HEK293 (cell line): ENCODE measurements at regions not wholly inside any gene's neighbourhood (a gene's known extent, or its start where the extent isn't known, plus 50 kb on each side); places are given as distances from the start of the nearest gene placed in this dataset.

Experiments used
- CTCF ChIA-PET: fragments of 350-600 bp; formaldehyde crosslinking; extraction: SDS; loops from one replicate; lab custom pipeline; 2021; ENCODE audit warnings: antibody characterized with exemption; lab: Yijun Ruan, JAX
- POLR2A ChIA-PET: fragments of 300-600 bp; formaldehyde crosslinking; extraction: SDS; loops from one replicate; lab custom pipeline; 2020; ENCODE audit warnings: antibody characterized with exemption, inconsistent platforms; lab: Yijun Ruan, JAX
- H3K27ac ChIP-seq: fragments of 200-500 bp; sonication (Bioruptor generic); 2 replicates; pipeline ENCODE4 v1.5.1; 2014; ENCODE audit warnings: low read depth, low read length, control low read depth, inconsistent platforms; ENCODE audit errors: extremely low read depth
- H3K36me3 ChIP-seq, 2 experiments: fragments of 200-500 bp in 1 of 2; sonication (Bioruptor generic) in 1 of 2; 1 replicate in 1 of 2; 2 replicates in 1 of 2; pipeline ENCODE4 v1.5.1; 2014 to 2017; ENCODE audit warnings: inconsistent platforms in 2 of 2, low read length in 2 of 2; ENCODE audit not compliant: control insufficient read depth in 2 of 2, insufficient read depth in 1 of 2
- H3K4me1 ChIP-seq: fragments of 200-500 bp; sonication (Bioruptor generic); 2 replicates; pipeline ENCODE4 v1.5.1; 2014; ENCODE audit warnings: mild to moderate bottlenecking, low read length, inconsistent platforms; ENCODE audit not compliant: control insufficient read depth, insufficient read depth
- H3K4me3 ChIP-seq: 2 replicates; pipeline ENCODE4 v1.5.1; 2011; ENCODE audit warnings: low read depth, mild to moderate bottlenecking, control low read depth, low read length, moderate library complexity
- H3K9me3 ChIP-seq: fragments of 200-500 bp; sonication (Bioruptor generic); 2 replicates; pipeline ENCODE4 v1.5.1; 2014; ENCODE audit warnings: low read depth, low read length, inconsistent platforms; ENCODE audit not compliant: control insufficient read depth, insufficient read depth
- FEZF1 ChIP-seq: fragments of 450-650 bp; formaldehyde crosslinking; IDR thresholded peaks from 2 replicates; pipeline ENCODE4 v1.5.1; 2016; ENCODE audit warnings: missing biosample characterization, missing genetic modification characterization
- KLF7 ChIP-seq: fragments of 450-650 bp; formaldehyde crosslinking; IDR thresholded peaks from 2 replicates; pipeline ENCODE4 v1.5.1; 2016; ENCODE audit warnings: missing biosample characterization, missing genetic modification characterization, borderline replicate concordance
- OVOL3 ChIP-seq: fragments of 450-650 bp; formaldehyde crosslinking; IDR thresholded peaks from 2 replicates; pipeline ENCODE4 v1.5.1; 2016; ENCODE audit warnings: missing biosample characterization, missing genetic modification characterization
- PRDM4 ChIP-seq: fragments of 450-650 bp; formaldehyde crosslinking; IDR thresholded peaks from 2 replicates; pipeline ENCODE4 v1.5.1; 2017; ENCODE audit warnings: missing biosample characterization, missing genetic modification characterization
- ZBTB21 ChIP-seq: fragments of 450-650 bp; formaldehyde crosslinking; IDR thresholded peaks from 2 replicates; pipeline ENCODE4 v1.5.1; 2017; ENCODE audit warnings: missing biosample characterization, missing genetic modification characterization
- ZBTB44 ChIP-seq: fragments of 450-650 bp; IDR thresholded peaks from 2 replicates; pipeline ENCODE4 v1.5.1; 2018; ENCODE audit warnings: missing biosample characterization, mild to moderate bottlenecking, missing genetic modification characterization
- ZBTB48 ChIP-seq: fragments of 450-650 bp; formaldehyde crosslinking; IDR thresholded peaks from 2 replicates; pipeline ENCODE4 v1.5.1; 2016; ENCODE audit warnings: missing biosample characterization, missing genetic modification characterization
- ZFHX2 ChIP-seq: fragments of 450-650 bp; formaldehyde crosslinking; conservative IDR thresholded peaks from 2 replicates; pipeline ENCODE4 v1.5.1; 2016; ENCODE audit warnings: missing biosample characterization, missing genetic modification characterization
- ZNF112 ChIP-seq: fragments of 450-650 bp; formaldehyde crosslinking; IDR thresholded peaks from 2 replicates; pipeline ENCODE4 v1.5.0; 2017; ENCODE audit warnings: missing biosample characterization, missing genetic modification characterization
- ZNF121 ChIP-seq: fragments of 450-650 bp; formaldehyde crosslinking; IDR thresholded peaks from 2 replicates; pipeline ENCODE4 v1.5.1; 2016; ENCODE audit warnings: missing biosample characterization, missing genetic modification characterization
- ZNF140 ChIP-seq: fragments of 450-650 bp; formaldehyde crosslinking; IDR thresholded peaks from 2 replicates; pipeline ENCODE4 v1.5.1; 2016; ENCODE audit warnings: missing biosample characterization, missing genetic modification characterization
- ZNF146 ChIP-seq: fragments of 450-650 bp; formaldehyde crosslinking; IDR thresholded peaks from 2 replicates; pipeline ENCODE4 v1.5.1; 2016; ENCODE audit warnings: missing biosample characterization, missing genetic modification characterization
- ZNF223 ChIP-seq: fragments of 450-650 bp; formaldehyde crosslinking; IDR thresholded peaks from 2 replicates; pipeline ENCODE4 v1.5.1; 2016; ENCODE audit warnings: missing biosample characterization, missing genetic modification characterization
- ZNF23 ChIP-seq: fragments of 450-650 bp; formaldehyde crosslinking; IDR thresholded peaks from 2 replicates; pipeline ENCODE4 v1.5.1; 2016; ENCODE audit warnings: missing biosample characterization, missing genetic modification characterization, borderline replicate concordance
- ZNF311 ChIP-seq: fragments of 450-650 bp; formaldehyde crosslinking; IDR thresholded peaks from 2 replicates; pipeline ENCODE4 v1.5.1; 2017; ENCODE audit warnings: missing biosample characterization, missing genetic modification characterization, borderline replicate concordance
- ZNF37A ChIP-seq: fragments of 450-650 bp; IDR thresholded peaks from 2 replicates; pipeline ENCODE4 v1.5.1; 2018; ENCODE audit warnings: missing biosample characterization, missing genetic modification characterization
- ZNF473 ChIP-seq: fragments of 450-650 bp; formaldehyde crosslinking; IDR thresholded peaks from 2 replicates; pipeline ENCODE4 v1.5.1; 2017; ENCODE audit warnings: missing biosample characterization, missing genetic modification characterization
- ZNF571 ChIP-seq: fragments of 450-650 bp; formaldehyde crosslinking; IDR thresholded peaks from 2 replicates; pipeline ENCODE4 v1.5.0; 2017; ENCODE audit warnings: missing biosample characterization, missing genetic modification characterization
- ZNF626 ChIP-seq: fragments of 450-650 bp; sonication (Bioruptor Pico); formaldehyde crosslinking; IDR thresholded peaks from 2 replicates; pipeline ENCODE4 v1.5.1; 2018; ENCODE audit warnings: missing biosample characterization, missing genetic modification characterization, inconsistent platforms
- ZNF670 ChIP-seq: fragments of 450-650 bp; formaldehyde crosslinking; IDR thresholded peaks from 2 replicates; pipeline ENCODE4 v1.5.1; 2016; ENCODE audit warnings: missing biosample characterization, missing genetic modification characterization, low read depth
- ZNF692 ChIP-seq: fragments of 450-650 bp; formaldehyde crosslinking; IDR thresholded peaks from 2 replicates; pipeline ENCODE4 v1.5.1; 2016; ENCODE audit warnings: missing biosample characterization, missing genetic modification characterization
- ZNF777 ChIP-seq: fragments of 450-650 bp; formaldehyde crosslinking; IDR thresholded peaks from 2 replicates; pipeline ENCODE4 v1.5.1; 2017; ENCODE audit warnings: missing biosample characterization, missing genetic modification characterization, borderline replicate concordance
- ZNF792 ChIP-seq: fragments of 450-650 bp; formaldehyde crosslinking; IDR thresholded peaks from 2 replicates; pipeline ENCODE4 v1.5.1; 2016; ENCODE audit warnings: missing biosample characterization, missing genetic modification characterization
- ZNF830 ChIP-seq: fragments of 450-650 bp; IDR thresholded peaks from 2 replicates; pipeline ENCODE4 v1.5.0; 2018; ENCODE audit warnings: missing biosample characterization, missing genetic modification characterization, low read depth, mild to moderate bottlenecking, moderate library complexity
- ZNF837 ChIP-seq: fragments of 450-650 bp; formaldehyde crosslinking; IDR thresholded peaks from 2 replicates; pipeline ENCODE4 v1.5.1; 2016; ENCODE audit warnings: missing biosample characterization, missing genetic modification characterization
- ZSCAN30 ChIP-seq: fragments of 450-650 bp; IDR thresholded peaks from 2 replicates; pipeline ENCODE4 v1.5.1; 2018; ENCODE audit warnings: missing biosample characterization, mild to moderate bottlenecking, missing genetic modification characterization, moderate library complexity

- ChIA-PET CTCF (interaction anchor here (0.7 to 0.8 kb wide), 2 partner anchors 26 to 57 kb away, joined by 3 to 4 read pairs; no protein-coding TSS in a partner anchor), POLR2A (no interaction called here)
- Histone ChIP-seq H3K27ac (no peak overlapping the region), H3K4me3 (no peak overlapping the region), H3K4me1 (no peaks in the 10 kb centered on the region; the same call in 1 of the 2 replicates), H3K9me3 (no peaks in the 10 kb centered on the region), H3K36me3 (no peaks in the 10 kb centered on the region)
- TF ChIP-seq ZNF692 (tag by site-specific recombination) (no peak), ZNF146 (tag by site-specific recombination) (no peak), ZNF792 (tag by site-specific recombination) (no peak), ZNF670 (tag by site-specific recombination) (no peak), ZNF626 (no peak), ZNF571 (tag by site-specific recombination) (no peak), ZNF121 (tag by site-specific recombination) (no peak), ZNF140 (tag by site-specific recombination) (no peak), ZNF223 (tag by site-specific recombination) (no peak), ZNF23 (no peak), ZSCAN30 (tag by site-specific recombination) (no peak), OVOL3 (tag by site-specific recombination) (no peak), PRDM4 (tag by site-specific recombination) (no peak), ZNF112 (tag by site-specific recombination) (no peak), KLF7 (tag by site-specific recombination) (no peak), ZNF777 (tag by site-specific recombination) (no peak), ZNF311 (tag by site-specific recombination) (no peak), ZFHX2 (no peak), ZNF830 (tag by site-specific recombination) (no peak), ZBTB21 (tag by site-specific recombination) (no peak)
These were observed 67.4 kb downstream of the RPLP1 start for GRCh38 chr15:69520067-69520466.

GRCh38 chr15:69522361-69522760 is 69.7 kb downstream of the RPLP1 start:
- no peaks in the 10 kb centered on the region for H3K36me3 ChIP-seq
- H3K27ac ChIP-seq, result no peak overlapping the region
- H3K9me3 ChIP-seq, result no peaks in the 10 kb centered on the region
- H3K4me1 ChIP-seq, result no peaks in the 10 kb centered on the region; the same call in 1 of the 2 replicates
- no peak for TF ChIP-seq ZNF473
- no peak for TF ChIP-seq KLF7 (tag by site-specific recombination)
- TF ChIP-seq ZNF37A (tag by site-specific recombination), result no peak
- TF ChIP-seq ZBTB44 (tag by site-specific recombination), result no peak
- TF ChIP-seq ZBTB48 (tag by site-specific recombination), result no peak
- TF ChIP-seq FEZF1, result no peak
- TF ChIP-seq ZNF837, result no peak
- TF ChIP-seq, all 188 proteins: peak for 0
- ChIA-PET CTCF (interaction anchor here (0.6 to 2.0 kb wide), 15 partner anchors 8 to 967 kb away, joined by 3 to 12 read pairs (median 4); no protein-coding TSS in a partner anchor), POLR2A (no interaction called here)
- H3K4me3 ChIP-seq, result no peak overlapping the region
